H1 (cell line): ENCODE measurements at regions not wholly inside any gene's neighbourhood (a gene's known extent, or its start where the extent isn't known, plus 50 kb on each side); places are given as distances from the start of the nearest gene placed in this dataset.

Experiments
- CTCF ChIA-PET: fragments of 300-600 bp; sonication (Branson Sonifier 250); formaldehyde crosslinking; loops from one replicate; lab custom pipeline; 2021; ENCODE audit not compliant: partially characterized antibody; lab: Charles Lee
- POLR2A ChIA-PET: fragments of 300-600 bp; sonication (Branson Sonifier 250); formaldehyde crosslinking; loops from one replicate; lab custom pipeline; 2021; ENCODE audit warnings: inconsistent platforms; ENCODE audit not compliant: partially characterized antibody; lab: Charles Lee
- DNase-seq, 2 experiments: peaks; one replicate each; pipeline versions ENCODE4 v3.0.0 to v3.0.0-alpha.2; 2010 to 2022; ENCODE audit warnings: low spot score in 2 of 2, low read depth in 1 of 2, mixed read lengths in 1 of 2
- FAIRE-seq: peaks from 2 replicates; lab custom pipeline; 2011; peaks lifted over from hg19 to GRCh38; lab: Jason Lieb, UNC
- H2AFZ ChIP-seq: 2 replicates; pipeline ENCODE4 v1.8.1; 2012; ENCODE audit warnings: low read length, inconsistent platforms
- H2AK5ac ChIP-seq: 2 replicates; pipeline ENCODE4 v1.6.1; 2013; ENCODE audit warnings: low read depth, low read length
- H2BK120ac ChIP-seq: replicated peaks from 2 replicates; pipeline ENCODE3; 2013; ENCODE audit warnings: low read depth, low read length, inconsistent platforms
- H2BK12ac ChIP-seq: 2 replicates; pipeline ENCODE4 v1.6.1; 2013; ENCODE audit warnings: low read depth, low read length
- H2BK15ac ChIP-seq: 2 replicates; pipeline ENCODE4 v1.6.1; 2013; ENCODE audit warnings: low read length
- H2BK20ac ChIP-seq: 2 replicates; pipeline ENCODE4 v1.6.1; 2013; ENCODE audit warnings: low read length
- H2BK5ac ChIP-seq: 2 replicates; pipeline ENCODE4 v1.6.1; 2013; ENCODE audit warnings: low read depth, low read length
- H3K14ac ChIP-seq: 2 replicates; pipeline ENCODE4 v1.6.1; 2013; ENCODE audit warnings: inconsistent platforms; ENCODE audit not compliant: insufficient read length
- H3K18ac ChIP-seq: 2 replicates; pipeline ENCODE4 v1.6.1; 2013; ENCODE audit warnings: low read length; ENCODE audit errors: extremely low read depth
- H3K23ac ChIP-seq: 2 replicates; pipeline ENCODE4 v1.6.1; 2013; ENCODE audit warnings: inconsistent platforms; ENCODE audit not compliant: insufficient read length
- H3K23me2 ChIP-seq: 2 replicates; pipeline ENCODE4 v1.6.1; 2013; ENCODE audit warnings: low read depth, low read length
- H3K27ac ChIP-seq: 2 replicates; pipeline ENCODE4 v1.6.1; 2011; ENCODE audit warnings: low read depth, low read length, inconsistent platforms
- H3K27me3 ChIP-seq, 4 experiments: replicated peaks in 1 of 4; 1 replicate in 1 of 4; 2 replicates in 3 of 4; pipeline versions ENCODE4 v1.6.1 to v1.8.1; 2011 to 2013; ENCODE audit warnings: low read length in 3 of 4, mild to moderate bottlenecking in 3 of 4, inconsistent platforms in 2 of 4, mixed read lengths in 2 of 4, moderate library complexity in 1 of 4; ENCODE audit not compliant: control insufficient read depth in 3 of 4, insufficient read depth in 3 of 4; ENCODE audit errors: extremely low read depth in 1 of 4
- H3K36me3 ChIP-seq, 4 experiments: 2 replicates each; pipeline versions ENCODE4 v1.6.1 to v1.8.1; 2011 to 2013; ENCODE audit warnings: mild to moderate bottlenecking in 4 of 4, low read length in 3 of 4, moderate library complexity in 2 of 4, control low read depth in 1 of 4, inconsistent platforms in 1 of 4; ENCODE audit not compliant: insufficient read depth in 4 of 4, control insufficient read depth in 2 of 4
- H3K4ac ChIP-seq: replicated peaks from 2 replicates; pipeline ENCODE3; 2013; ENCODE audit warnings: low read length, low read depth, mixed read lengths, inconsistent platforms; ENCODE audit not compliant: insufficient read length
- H3K4me1 ChIP-seq, 4 experiments: replicated peaks in 1 of 4; 1 replicate in 1 of 4; 2 replicates in 3 of 4; pipeline versions ENCODE4 v1.6.1 to v1.8.1; 2011 to 2013; ENCODE audit warnings: low read length in 3 of 4, inconsistent platforms in 2 of 4, mixed read lengths in 1 of 4; ENCODE audit not compliant: insufficient read depth in 4 of 4, control insufficient read depth in 3 of 4
- H3K4me2 ChIP-seq, 2 experiments: 2 replicates each; pipeline versions ENCODE4 v1.6.1 to v1.8.1; 2011 to 2013; ENCODE audit warnings: low read depth in 2 of 2, low read length in 2 of 2, control low read depth in 1 of 2, inconsistent platforms in 1 of 2, mild to moderate bottlenecking in 1 of 2; ENCODE audit not compliant: insufficient read depth in 1 of 2
- H3K4me3 ChIP-seq, 4 experiments: fragments of 200-600, 300-600 bp in 1 of 4; sonication (generic), shearing (Covaris generic), sonication (Bioruptor Twin) in 1 of 4; 2 replicates each; pipeline versions ENCODE4 v1.5.1 to v1.8.1; 2011 to 2016; ENCODE audit warnings: low read length in 4 of 4, low read depth in 3 of 4, control low read depth in 2 of 4, inconsistent platforms in 2 of 4, mild to moderate bottlenecking in 2 of 4, mixed read lengths in 1 of 4, moderate library complexity in 1 of 4; ENCODE audit not compliant: insufficient read depth in 2 of 4; ENCODE audit errors: extremely low read depth in 1 of 4
- H3K56ac ChIP-seq: replicated peaks from 2 replicates; pipeline ENCODE3; 2013; ENCODE audit warnings: low read depth, mild to moderate bottlenecking, mixed read lengths, low read length, inconsistent platforms; ENCODE audit not compliant: insufficient read length
- H3K79me1 ChIP-seq: 2 replicates; pipeline ENCODE4 v1.6.1; 2013; ENCODE audit warnings: low read depth, low read length, control low read depth
- H3K79me2 ChIP-seq, 2 experiments: 2 replicates each; pipeline versions ENCODE4 v1.6.1 to v1.8.1; 2012 to 2013; ENCODE audit warnings: low read length in 2 of 2, mild to moderate bottlenecking in 2 of 2, inconsistent platforms in 1 of 2; ENCODE audit not compliant: insufficient read depth in 2 of 2, control insufficient read depth in 1 of 2
- H3K9ac ChIP-seq, 4 experiments: replicated peaks in 1 of 4; 1 replicate in 1 of 4; 2 replicates in 3 of 4; pipeline versions ENCODE4 v1.6.1 to v1.8.1; 2011 to 2013; ENCODE audit warnings: low read depth in 3 of 4, low read length in 3 of 4, control low read depth in 2 of 4, mild to moderate bottlenecking in 2 of 4, moderate library complexity in 2 of 4, inconsistent platforms in 1 of 4; ENCODE audit errors: extremely low read depth in 1 of 4
- H3K9me3 ChIP-seq, 2 experiments: 2 replicates each; pipeline versions ENCODE4 v1.6.1 to v1.8.1; 2012 to 2013; ENCODE audit warnings: mild to moderate bottlenecking in 2 of 2, moderate library complexity in 2 of 2, control low read depth in 1 of 2, inconsistent platforms in 1 of 2, low read depth in 1 of 2, low read length in 1 of 2, mixed read lengths in 1 of 2; ENCODE audit not compliant: insufficient read depth in 2 of 2
- H4K20me1 ChIP-seq, 2 experiments: replicated peaks in 1 of 2; 2 replicates each; pipeline versions ENCODE3 to v1.8.1; 2011 to 2013; ENCODE audit warnings: inconsistent platforms in 2 of 2, low read length in 2 of 2, mild to moderate bottlenecking in 1 of 2; ENCODE audit not compliant: insufficient read depth in 2 of 2, control insufficient read depth in 1 of 2
- H4K5ac ChIP-seq: 2 replicates; pipeline ENCODE4 v1.6.1; 2013; ENCODE audit warnings: low read length, low read depth, mixed read lengths, inconsistent platforms; ENCODE audit not compliant: insufficient read length
- H4K8ac ChIP-seq: 2 replicates; pipeline ENCODE4 v1.8.0; 2013; ENCODE audit warnings: mild to moderate bottlenecking, moderate library complexity, low read length, inconsistent platforms; ENCODE audit not compliant: insufficient read depth; ENCODE audit errors: extremely low read depth
- H4K91ac ChIP-seq: replicated peaks from 2 replicates; pipeline ENCODE3; 2013; ENCODE audit warnings: low read length, mixed read lengths, inconsistent platforms; ENCODE audit not compliant: insufficient read length
- BCL11A ChIP-seq, 2 experiments: IDR thresholded peaks; one replicate each; pipeline ENCODE4 v1.6.1; 2011; ENCODE audit warnings: low read depth in 2 of 2, low read length in 2 of 2, mild to moderate bottlenecking in 2 of 2
- E2F6 ChIP-seq: IDR thresholded peaks from 2 replicates; pipeline ENCODE4 v1.6.1; 2012; ENCODE audit warnings: inconsistent platforms
- EGR1 ChIP-seq: IDR thresholded peaks from 2 replicates; pipeline ENCODE4 v1.6.1; 2011; ENCODE audit warnings: low read depth, low read length, borderline replicate concordance
- EP300 ChIP-seq, 2 experiments: IDR thresholded peaks; 1 replicate in 1 of 2; 2 replicates in 1 of 2; pipeline ENCODE4 v1.6.1; 2011 to 2012; ENCODE audit warnings: low read depth in 2 of 2, low read length in 2 of 2, mild to moderate bottlenecking in 2 of 2, borderline replicate concordance in 1 of 2, inconsistent platforms in 1 of 2, moderate library complexity in 1 of 2
- EZH2 ChIP-seq: fragments of 200-600 bp; sonication (generic); IDR thresholded peaks from 2 replicates; pipeline ENCODE4 v1.7.1; 2012; ENCODE audit warnings: low read depth, mild to moderate bottlenecking, moderate library complexity, low read length, inconsistent platforms; ENCODE audit not compliant: severe bottlenecking
- NANOG ChIP-seq: IDR thresholded peaks from 2 replicates; pipeline ENCODE4 v1.6.1; 2011; ENCODE audit warnings: low read length, low read depth, mild to moderate bottlenecking, inconsistent platforms; ENCODE audit not compliant: insufficient read depth, poor library complexity, severe bottlenecking
- NRF1 ChIP-seq: IDR thresholded peaks from 2 replicates; pipeline ENCODE4 v1.6.1; 2011; ENCODE audit warnings: mild to moderate bottlenecking, low read depth, low read length, improper control_type of control experiment
- PHF8 ChIP-seq: fragments of 200-600 bp; sonication (generic); conservative IDR thresholded peaks from 2 replicates; pipeline ENCODE4 v1.7.1; 2012; ENCODE audit warnings: low read depth, mild to moderate bottlenecking, inconsistent platforms, low read length, moderate library complexity
- POU5F1 ChIP-seq: IDR thresholded peaks from 2 replicates; pipeline ENCODE4 v1.6.1; 2011; ENCODE audit warnings: low read depth, mild to moderate bottlenecking, low read length, moderate library complexity
- RAD21 ChIP-seq, 2 experiments: IDR thresholded peaks in 1 of 2; conservative IDR thresholded peaks in 1 of 2; 2 replicates each; pipeline ENCODE4 v1.6.1; 2011; ENCODE audit warnings: low read depth in 2 of 2, low read length in 2 of 2, improper control_type of control experiment in 1 of 2, inconsistent platforms in 1 of 2, mild to moderate bottlenecking in 1 of 2, moderate library complexity in 1 of 2
- SP1 ChIP-seq: IDR thresholded peaks from 2 replicates; pipeline ENCODE4 v1.6.1; 2011; ENCODE audit warnings: low read depth, low read length
- TCF12 ChIP-seq: IDR thresholded peaks from 2 replicates; pipeline ENCODE4 v1.6.1; 2011; ENCODE audit warnings: low read depth, mild to moderate bottlenecking, low read length
- TEAD4 ChIP-seq: IDR thresholded peaks from 2 replicates; pipeline ENCODE4 v1.6.1; 2012; ENCODE audit warnings: low read depth, low read length, inconsistent platforms, mixed read lengths
- WGBS, 2 experiments: shearing (Covaris generic) in 1 of 2; methylation state at CpG; one replicate each; pipeline versions ENCODE4 v1.1.6 to v1.1.7; 2013 to 2015; ENCODE audit warnings: low lambda C conversion rate in 2 of 2, mixed read lengths in 2 of 2, inconsistent platforms in 1 of 2, low coverage in 1 of 2, missing lambda C conversion rate in 1 of 2; ENCODE audit not compliant: insufficient replicate concordance in 2 of 2, insufficient coverage in 1 of 2, insufficient read length in 1 of 2; ENCODE audit errors: extremely low coverage in 1 of 2, missing lambda C conversion rate in 1 of 2; 5-methylcytosine and 5-hydroxymethylcytosine counted together

- 82% methylated on average over 1 of the region's 1 CpG; no CpG with 5 or more reads in 1 of the 2 experiments for WGBS, 2 experiments
- H2BK12ac ChIP-seq: no peak overlapping the region
- H3K23me2 ChIP-seq: no peaks in the 10 kb centered on the region
- no peak overlapping the region for H3K56ac ChIP-seq
- no peak for DNase-seq
- H3K4ac ChIP-seq: no peak overlapping the region
- peaks cover 0 to 6% (median 0%) of the 10 kb centered on the region in 4 experiments; a peak in 3 of 7 replicates for H3K4me1 ChIP-seq
- H2BK15ac ChIP-seq: no peak overlapping the region
- no peaks in the 10 kb centered on the region for H3K79me2 ChIP-seq
- no peaks in the 10 kb centered on the region for H4K20me1 ChIP-seq
- ChIA-PET POLR2A (interaction anchor here (0.7 kb wide), 1 partner anchor 36 kb away, joined by 3 read pairs; no protein-coding TSS in a partner anchor), CTCF (no interaction called here)
- no peaks in the 10 kb centered on the region for H3K36me3 ChIP-seq
- H4K8ac ChIP-seq: no peak overlapping the region
- no peak overlapping the region for H3K23ac ChIP-seq
- H3K9me3 ChIP-seq: no peaks in the 10 kb centered on the region
- no peaks in the 10 kb centered on the region for H3K79me1 ChIP-seq
- H3K4me2 ChIP-seq: 0 out of 4 replicates have a peak overlapping the region, but pooled peaks of 1 of the 2 experiments have one; percentile 39
- H3K14ac ChIP-seq: no peak overlapping the region
- no peaks in the 10 kb centered on the region for H3K27me3 ChIP-seq
- H4K5ac ChIP-seq: no peak overlapping the region
- no peak overlapping the region for H3K18ac ChIP-seq
- no peak overlapping the region for H4K91ac ChIP-seq
- H2BK5ac ChIP-seq: no peak overlapping the region
- no peak overlapping the region for H2AFZ ChIP-seq
- H2AK5ac ChIP-seq: no peak overlapping the region
- no peak overlapping the region for H2BK120ac ChIP-seq
- H3K27ac ChIP-seq: no peak overlapping the region
- no peak for TF ChIP-seq EZH2
- TF ChIP-seq EGR1: no peak
- TF ChIP-seq SP1: peak; percentile 54; the same call in 1 of the 2 replicates
- TF ChIP-seq RAD21 (IDR thresholded peaks at IDR 0.05 in 1 of 2, conservative IDR thresholded peaks at IDR 0.05 in 1 of 2; ENCODE audit: low read depth in 2 of 2, low read length in 2 of 2): no peak
- peak in 1 of 2 experiments; percentile 78; a peak in 1 of 3 replicates for TF ChIP-seq EP300 (IDR thresholded peaks at IDR 0.05; ENCODE audit: borderline replicate concordance in 1 of 2, low read depth in 2 of 2, low read length in 2 of 2)
- no peak for TF ChIP-seq E2F6
- 0 out of 2 replicates have a peak, but pooled peaks have one; percentile 68 for TF ChIP-seq TCF12
- no peak for TF ChIP-seq POU5F1
- no peak for TF ChIP-seq NRF1
- TF ChIP-seq TEAD4: peak; percentile 96
- peak in 1 of 2 experiments; percentile 20 for TF ChIP-seq BCL11A (IDR thresholded peaks at IDR 0.05; ENCODE audit: low read depth in 2 of 2, low read length in 2 of 2)
- no peak for TF ChIP-seq NANOG
- TF ChIP-seq PHF8: no peak
- peak; percentile 90 for FAIRE-seq
- no peak overlapping the region for H2BK20ac ChIP-seq
- H3K9ac ChIP-seq: no peak overlapping the region
- no peak overlapping the region for H3K4me3 ChIP-seq
These were observed 253.3 kb upstream of the TANK start for GRCh38 chr2:160906878-160907277.
